ENCODE measurements at regions not wholly inside any gene's neighbourhood (a gene's known extent, or its start where the extent isn't known, plus 50 kb on each side); places are given as distances from the start of the nearest gene placed in this dataset.

GRCh38 chr4:27101561-27101960, 240.9 kb downstream of the STIM2 start:
- H3K4me3 Mint-ChIP-seq = no peak overlapping the region
- CTCF ChIA-PET = no interaction called here
- peak overlapping the region in 1 of 8 donors; percentile 40 for H3K27ac Mint-ChIP-seq
- Histone ChIP-seq H3K4me3 (ENCODE audit: low read length) (no peak overlapping the region), H3K36me3 (ENCODE audit: insufficient read depth, low read length) (no peaks in the 10 kb centered on the region), H3K9me3 (ENCODE audit: low read length) (no peaks in the 10 kb centered on the region), H3K27ac (ENCODE audit: low read depth, low read length) (no peak overlapping the region), H3K4me1 (ENCODE audit: insufficient read depth, low read length) (no peaks in the 10 kb centered on the region), H3K27me3 (ENCODE audit: insufficient read depth, low read length, poor library complexity, severe bottlenecking) (no peaks in the 10 kb centered on the region)
- no peak for DNase-seq
- POLR2A ChIA-PET = no interaction called here
- H3K27me3 Mint-ChIP-seq = peaks cover 6 to 33% of the 10 kb centered on the region in 2 donors
- H3K36me3 Mint-ChIP-seq = no peaks in the 10 kb centered on the region
- H3K4me1 Mint-ChIP-seq = no peaks in the 10 kb centered on the region
- H3K9me3 Mint-ChIP-seq = peaks cover 0 to 6% (median 0%) of the 10 kb centered on the region in 5 donors

- H3K27me3 ChIP-seq (ENCODE audit: insufficient read depth, low read length, poor library complexity, severe bottlenecking) = no peaks in the 10 kb centered on the region
- H3K9me3 ChIP-seq (ENCODE audit: low read length) = no peaks in the 10 kb centered on the region
- ChIA-PET POLR2A (no interaction called here), CTCF (no interaction called here)
- no peaks in the 10 kb centered on the region for H3K36me3 Mint-ChIP-seq
- DNase-seq = no peak
- no peak overlapping the region for H3K4me3 ChIP-seq (ENCODE audit: low read length)
- peaks cover 0 to 4% of the 10 kb centered on the region in 2 donors for H3K27me3 Mint-ChIP-seq
- H3K4me1 ChIP-seq (ENCODE audit: insufficient read depth, low read length) = no peaks in the 10 kb centered on the region
- H3K27ac ChIP-seq (ENCODE audit: low read depth, low read length) = no peak overlapping the region
- H3K4me1 Mint-ChIP-seq = no peaks in the 10 kb centered on the region
- no peaks in the 10 kb centered on the region for H3K36me3 ChIP-seq (ENCODE audit: insufficient read depth, low read length)
- H3K4me3 Mint-ChIP-seq = no peak overlapping the region
- peaks cover 0 to 2% (median 0%) of the 10 kb centered on the region in 5 donors for H3K9me3 Mint-ChIP-seq
- H3K27ac Mint-ChIP-seq = no peak overlapping the region
Measured at GRCh38 chr4:27111627-27112026, 251.0 kb downstream of the STIM2 start.

- no peak overlapping the region for H3K4me3 Mint-ChIP-seq
- H3K27ac Mint-ChIP-seq = no peak overlapping the region
- H3K4me1 ChIP-seq (ENCODE audit: insufficient read depth, low read length) = no peaks in the 10 kb centered on the region
- DNase-seq = no peak
- peaks cover 3 to 6% of the 10 kb centered on the region in 2 donors for H3K27me3 Mint-ChIP-seq
- H3K9me3 ChIP-seq (ENCODE audit: low read length) = no peaks in the 10 kb centered on the region
- ChIA-PET POLR2A (no interaction called here), CTCF (no interaction called here)
- no peaks in the 10 kb centered on the region for H3K9me3 Mint-ChIP-seq
- H3K27ac ChIP-seq (ENCODE audit: low read depth, low read length) = no peak overlapping the region
- no peaks in the 10 kb centered on the region for H3K36me3 ChIP-seq (ENCODE audit: insufficient read depth, low read length)
- H3K36me3 Mint-ChIP-seq = no peaks in the 10 kb centered on the region
- H3K4me3 ChIP-seq (ENCODE audit: low read length) = no peak overlapping the region
- H3K4me1 Mint-ChIP-seq = no peaks in the 10 kb centered on the region
- no peaks in the 10 kb centered on the region for H3K27me3 ChIP-seq (ENCODE audit: insufficient read depth, low read length, poor library complexity, severe bottlenecking)
Measured at GRCh38 chr4:27112587-27112986, 251.9 kb downstream of the STIM2 start.

GRCh38 chr4:27115221-27115620, 254.6 kb downstream of the STIM2 start:
- ChIA-PET CTCF (no interaction called here), POLR2A (no interaction called here)
- no peaks in the 10 kb centered on the region for H3K36me3 ChIP-seq (ENCODE audit: insufficient read depth, low read length)
- Mint-ChIP-seq H3K9me3 (no peaks in the 10 kb centered on the region), H3K27me3 (peaks cover 6% of the 10 kb centered on the region in 2 donors), H3K36me3 (no peaks in the 10 kb centered on the region), H3K4me3 (no peak overlapping the region), H3K4me1 (no peaks in the 10 kb centered on the region), H3K27ac (no peak overlapping the region)
- H3K27me3 ChIP-seq (ENCODE audit: insufficient read depth, low read length, poor library complexity, severe bottlenecking) = no peaks in the 10 kb centered on the region
- H3K4me3 ChIP-seq (ENCODE audit: low read length) = no peak overlapping the region
- H3K27ac ChIP-seq (ENCODE audit: low read depth, low read length) = no peak overlapping the region
- no peaks in the 10 kb centered on the region for H3K4me1 ChIP-seq (ENCODE audit: insufficient read depth, low read length)
- DNase-seq = no peak
- H3K9me3 ChIP-seq (ENCODE audit: low read length) = no peaks in the 10 kb centered on the region

- DNase-seq = no peak
- Histone ChIP-seq H3K9me3 (ENCODE audit: low read length) (no peaks in the 10 kb centered on the region), H3K36me3 (ENCODE audit: insufficient read depth, low read length) (no peaks in the 10 kb centered on the region), H3K4me3 (ENCODE audit: low read length) (no peak overlapping the region), H3K27me3 (ENCODE audit: insufficient read depth, low read length, poor library complexity, severe bottlenecking) (no peaks in the 10 kb centered on the region), H3K27ac (ENCODE audit: low read depth, low read length) (no peak overlapping the region), H3K4me1 (ENCODE audit: insufficient read depth, low read length) (no peaks in the 10 kb centered on the region)
- no peak overlapping the region for H3K27ac Mint-ChIP-seq
- peaks cover 6% of the 10 kb centered on the region in 2 donors for H3K27me3 Mint-ChIP-seq
- no peak overlapping the region for H3K4me3 Mint-ChIP-seq
- no peaks in the 10 kb centered on the region for H3K9me3 Mint-ChIP-seq
- ChIA-PET POLR2A (no interaction called here), CTCF (no interaction called here)
- no peaks in the 10 kb centered on the region for H3K4me1 Mint-ChIP-seq
- H3K36me3 Mint-ChIP-seq = no peaks in the 10 kb centered on the region
Measured at GRCh38 chr4:27117453-27117852, 256.8 kb downstream of the STIM2 start.

- no peak overlapping the region for H3K27ac Mint-ChIP-seq
- ChIA-PET CTCF (no interaction called here), POLR2A (no interaction called here)
- H3K4me3 ChIP-seq (ENCODE audit: low read length) = no peak overlapping the region
- peaks cover 6% of the 10 kb centered on the region in 2 donors for H3K27me3 Mint-ChIP-seq
- H3K27ac ChIP-seq (ENCODE audit: low read depth, low read length) = no peak overlapping the region
- H3K4me1 ChIP-seq (ENCODE audit: insufficient read depth, low read length) = no peaks in the 10 kb centered on the region
- H3K4me3 Mint-ChIP-seq = no peak overlapping the region
- no peaks in the 10 kb centered on the region for H3K36me3 ChIP-seq (ENCODE audit: insufficient read depth, low read length)
- H3K9me3 ChIP-seq (ENCODE audit: low read length) = no peaks in the 10 kb centered on the region
- DNase-seq = no peak
- no peaks in the 10 kb centered on the region for H3K27me3 ChIP-seq (ENCODE audit: insufficient read depth, low read length, poor library complexity, severe bottlenecking)
- H3K4me1 Mint-ChIP-seq = no peaks in the 10 kb centered on the region
- H3K9me3 Mint-ChIP-seq = no peaks in the 10 kb centered on the region
- H3K36me3 Mint-ChIP-seq = no peaks in the 10 kb centered on the region
Measured at GRCh38 chr4:27119239-27119638, 258.6 kb downstream of the STIM2 start.

- Mint-ChIP-seq H3K9me3 (no peaks in the 10 kb centered on the region), H3K4me1 (no peaks in the 10 kb centered on the region), H3K27ac (no peak overlapping the region), H3K27me3 (peaks cover 3 to 5% of the 10 kb centered on the region in 2 donors), H3K36me3 (no peaks in the 10 kb centered on the region), H3K4me3 (no peak overlapping the region)
- DNase-seq = no peak
- Histone ChIP-seq H3K27me3 (ENCODE audit: insufficient read depth, low read length, poor library complexity, severe bottlenecking) (no peaks in the 10 kb centered on the region), H3K9me3 (ENCODE audit: low read length) (no peaks in the 10 kb centered on the region), H3K36me3 (ENCODE audit: insufficient read depth, low read length) (no peaks in the 10 kb centered on the region), H3K27ac (ENCODE audit: low read depth, low read length) (no peak overlapping the region), H3K4me1 (ENCODE audit: insufficient read depth, low read length) (no peaks in the 10 kb centered on the region), H3K4me3 (ENCODE audit: low read length) (no peak overlapping the region)
- POLR2A ChIA-PET = no interaction called here
- CTCF ChIA-PET = no interaction called here
Measured at GRCh38 chr4:27121830-27122229, 261.2 kb downstream of the STIM2 start.

- Histone ChIP-seq H3K36me3 (ENCODE audit: insufficient read depth, low read length) (no peaks in the 10 kb centered on the region), H3K4me1 (ENCODE audit: insufficient read depth, low read length) (no peaks in the 10 kb centered on the region), H3K9me3 (ENCODE audit: low read length) (no peaks in the 10 kb centered on the region), H3K4me3 (ENCODE audit: low read length) (no peak overlapping the region), H3K27ac (ENCODE audit: low read depth, low read length) (no peak overlapping the region), H3K27me3 (ENCODE audit: insufficient read depth, low read length, poor library complexity, severe bottlenecking) (no peaks in the 10 kb centered on the region)
- Mint-ChIP-seq H3K9me3 (no peaks in the 10 kb centered on the region), H3K4me1 (no peaks in the 10 kb centered on the region), H3K36me3 (no peaks in the 10 kb centered on the region), H3K4me3 (no peak overlapping the region), H3K27ac (no peak overlapping the region), H3K27me3 (peaks cover 0 to 3% of the 10 kb centered on the region in 2 donors)
- POLR2A ChIA-PET = no interaction called here
- CTCF ChIA-PET = no interaction called here
- no peak for DNase-seq
Measured at GRCh38 chr4:27123123-27123768, 262.6 kb downstream of the STIM2 start.

- H3K4me3 Mint-ChIP-seq = no peak overlapping the region
- no peak overlapping the region for H3K27ac Mint-ChIP-seq
- Histone ChIP-seq H3K4me1 (ENCODE audit: insufficient read depth, low read length) (no peaks in the 10 kb centered on the region), H3K4me3 (ENCODE audit: low read length) (no peak overlapping the region), H3K27ac (ENCODE audit: low read depth, low read length) (no peak overlapping the region), H3K9me3 (ENCODE audit: low read length) (no peaks in the 10 kb centered on the region), H3K27me3 (ENCODE audit: insufficient read depth, low read length, poor library complexity, severe bottlenecking) (no peaks in the 10 kb centered on the region), H3K36me3 (ENCODE audit: insufficient read depth, low read length) (no peaks in the 10 kb centered on the region)
- peaks cover 2 to 4% of the 10 kb centered on the region in 2 donors for H3K27me3 Mint-ChIP-seq
- ChIA-PET POLR2A (no interaction called here), CTCF (no interaction called here)
- H3K36me3 Mint-ChIP-seq = no peaks in the 10 kb centered on the region
- H3K4me1 Mint-ChIP-seq = no peaks in the 10 kb centered on the region
- no peaks in the 10 kb centered on the region for H3K9me3 Mint-ChIP-seq
- no peak for DNase-seq
Measured at GRCh38 chr4:27123769-27124124, 263.1 kb downstream of the STIM2 start.
